GM21447 (cell line): ENCODE measurements at regions not wholly inside any gene's neighbourhood (a gene's known extent, or its start where the extent isn't known, plus 50 kb on each side); places are given as distances from the start of the nearest gene placed in this dataset.
"Not testable (repeated sequence)": the region's sequence is repeated elsewhere in the genome, so short reads cannot be mapped to it uniquely, and the experiment has no call there.

ENCODE experiments used
- ATAC-seq: cut with Tn5 transposase; IDR thresholded peaks from one replicate; pipeline ENCODE4 v1.9.1; 2021; ENCODE audit not compliant: unreplicated experiment

- not testable (repeated sequence) for ATAC-seq
These were observed 242.2 kb upstream of the PRSS1 start for GRCh38 chr7:142507066-142507465.

DNA sequence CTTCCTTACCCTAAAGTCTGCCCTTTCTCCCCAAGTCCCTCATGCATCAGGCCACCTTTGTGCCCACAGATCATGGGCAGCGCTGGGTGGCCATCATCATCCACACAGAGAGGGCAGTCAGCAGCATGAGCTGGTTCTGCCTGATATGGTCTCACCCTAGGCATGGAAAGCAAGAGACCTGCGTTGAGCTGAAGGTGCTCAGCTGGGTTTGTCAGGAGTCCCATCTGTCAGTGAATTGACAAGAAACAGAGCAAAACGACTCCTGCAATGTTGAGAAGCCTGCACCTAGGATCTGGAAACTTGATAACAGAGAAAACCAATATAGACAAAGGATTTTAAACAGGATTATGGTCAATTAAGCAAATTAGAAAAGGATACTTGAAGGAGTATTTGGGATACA is 242.7 kb upstream of the PRSS1 start:
- ATAC-seq = no peak

DNA sequence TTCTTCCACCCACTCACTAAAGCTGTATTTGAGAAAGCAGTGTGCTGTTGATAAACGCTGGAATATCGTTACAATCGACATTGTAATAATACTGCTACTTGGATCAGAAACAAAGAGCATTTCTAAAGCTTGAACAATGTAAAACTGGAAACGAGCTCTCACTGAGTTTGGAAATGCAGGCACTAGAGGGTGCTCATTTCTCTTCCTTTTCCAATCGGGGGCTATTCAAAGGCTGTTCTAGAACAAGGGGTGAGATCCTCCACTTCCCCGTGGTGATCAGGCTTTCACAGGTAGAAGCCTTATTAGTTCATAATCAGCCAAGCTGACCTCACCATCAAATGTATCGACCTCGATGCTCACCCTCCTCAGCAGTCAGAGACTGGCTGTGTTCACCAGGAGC is 245.3 kb upstream of the PRSS1 start:
- ATAC-seq = not testable (repeated sequence)

DNA sequence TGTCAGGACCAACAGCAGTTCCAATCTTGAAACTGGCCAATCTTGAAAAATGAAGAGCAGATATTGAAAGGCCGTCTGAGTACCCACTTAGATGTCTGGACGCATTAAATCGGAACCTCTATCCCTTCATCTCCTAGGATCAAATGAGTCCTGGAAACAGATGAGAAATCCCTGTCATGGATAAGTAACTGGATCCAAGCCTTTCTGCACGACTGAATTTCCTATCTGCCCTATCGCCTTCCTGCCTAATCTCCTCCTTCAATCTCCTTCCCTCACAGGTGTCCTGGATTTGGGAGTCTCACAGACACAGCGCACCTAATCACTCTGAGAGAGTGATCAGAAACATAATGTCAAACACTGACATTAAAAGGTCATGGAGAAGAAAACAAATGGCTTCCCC is 245.2 kb upstream of the PRSS58 start:
- no peak for ATAC-seq

- no peak for ATAC-seq
These were observed 243.6 kb upstream of the PRSS58 start for GRCh38 chr7:142501434-142501833.

DNA sequence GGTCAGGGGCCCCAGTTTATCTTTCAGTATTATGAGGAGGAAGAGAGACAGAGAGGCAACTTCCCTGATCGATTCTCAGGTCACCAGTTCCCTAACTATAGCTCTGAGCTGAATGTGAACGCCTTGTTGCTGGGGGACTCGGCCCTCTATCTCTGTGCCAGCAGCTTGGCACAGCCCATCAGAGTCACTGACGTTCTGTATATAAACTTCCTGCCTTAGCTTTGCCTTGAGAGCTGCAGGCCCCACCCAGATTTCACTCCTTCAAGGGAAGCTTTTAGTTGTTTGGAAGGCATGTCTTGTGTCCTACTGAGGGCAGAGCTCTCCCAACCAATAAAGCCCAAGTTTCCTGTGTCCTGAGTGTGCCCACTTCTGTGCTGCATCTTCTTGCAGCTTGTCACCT is 242.5 kb upstream of the PRSS58 start:
- no peak for ATAC-seq

GRCh38 chr7:142499635-142500034 is 241.8 kb upstream of the PRSS58 start:
- no peak for ATAC-seq

- ATAC-seq = no peak
These were observed 240.5 kb upstream of the PRSS58 start for GRCh38 chr7:142498364-142498763.

DNA sequence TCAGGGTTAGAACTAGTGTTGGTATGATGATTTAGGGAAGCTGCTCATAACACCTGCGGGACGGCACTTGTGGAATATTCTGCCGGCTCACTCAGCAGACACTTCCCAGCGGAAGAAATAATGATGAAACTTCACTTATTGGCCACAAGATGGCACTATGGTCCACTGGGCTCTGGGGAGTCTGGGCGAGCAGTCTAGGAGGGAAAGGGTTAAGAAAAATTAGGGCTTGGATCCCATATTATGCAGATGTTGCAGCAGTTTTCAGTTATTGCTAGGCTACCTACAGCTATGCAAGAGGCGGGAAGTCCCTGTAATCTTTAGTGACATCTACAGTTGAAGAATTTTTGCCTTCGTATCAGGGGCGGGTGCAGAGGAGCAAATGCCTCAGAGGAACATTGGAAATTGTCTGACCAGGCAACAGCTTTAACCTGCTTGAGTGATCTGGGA is 238.7 kb upstream of the PRSS58 start:
- ATAC-seq = no peak

DNA sequence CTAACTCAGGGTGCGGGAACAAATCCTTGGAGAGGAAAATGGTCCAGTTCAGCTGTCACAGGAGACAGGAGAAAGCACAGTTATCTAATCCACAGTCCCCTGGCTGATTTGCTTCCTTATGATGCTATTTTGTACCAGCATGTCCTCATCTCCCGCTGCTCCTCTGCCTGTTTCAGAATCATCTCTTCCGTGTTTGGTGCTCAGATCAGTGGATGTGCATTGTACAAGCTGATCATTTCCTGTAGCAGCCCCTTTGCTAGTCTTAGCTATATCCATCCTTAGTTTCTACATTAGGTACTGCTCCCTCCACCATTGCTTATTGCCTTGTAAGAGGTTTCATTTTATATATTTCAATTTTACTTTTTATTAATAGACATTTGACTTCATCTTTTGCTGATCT is 238.0 kb upstream of the PRSS58 start:
- ATAC-seq = not testable (repeated sequence)

- ATAC-seq = not testable (repeated sequence)
These were observed 237.4 kb upstream of the PRSS58 start for GRCh38 chr7:142495301-142495700.

GRCh38 chr7:142494021-142494420 is 236.2 kb upstream of the PRSS58 start:
- no peak for ATAC-seq

- ATAC-seq = no peak
These were observed 231.0 kb upstream of the PRSS58 start for GRCh38 chr7:142488842-142489241.

DNA sequence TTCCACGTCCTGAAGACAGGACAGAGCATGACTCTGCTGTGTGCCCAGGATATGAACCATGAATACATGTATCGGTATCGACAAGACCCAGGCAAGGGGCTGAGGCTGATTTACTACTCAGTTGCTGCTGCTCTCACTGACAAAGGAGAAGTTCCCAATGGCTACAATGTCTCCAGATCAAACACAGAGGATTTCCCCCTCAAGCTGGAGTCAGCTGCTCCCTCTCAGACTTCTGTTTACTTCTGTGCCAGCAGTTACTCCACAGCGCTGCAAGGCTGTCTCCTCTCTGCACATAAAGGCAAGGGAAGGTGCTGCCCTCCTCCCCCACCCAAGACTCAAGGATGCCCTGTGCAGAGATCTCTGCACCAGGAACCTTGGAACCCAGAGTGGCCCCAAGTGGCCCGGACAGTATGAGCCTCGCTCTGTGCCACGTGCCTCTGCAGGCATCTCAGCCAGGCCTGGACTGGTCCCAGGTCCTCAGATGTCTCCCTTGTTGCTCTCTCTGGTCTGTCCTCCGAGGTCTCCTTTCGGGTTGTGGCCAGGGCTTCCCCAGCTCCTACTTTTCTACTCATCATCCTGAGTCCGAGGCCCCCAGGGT is 230.3 kb upstream of the PRSS58 start:
- ATAC-seq = no peak

DNA sequence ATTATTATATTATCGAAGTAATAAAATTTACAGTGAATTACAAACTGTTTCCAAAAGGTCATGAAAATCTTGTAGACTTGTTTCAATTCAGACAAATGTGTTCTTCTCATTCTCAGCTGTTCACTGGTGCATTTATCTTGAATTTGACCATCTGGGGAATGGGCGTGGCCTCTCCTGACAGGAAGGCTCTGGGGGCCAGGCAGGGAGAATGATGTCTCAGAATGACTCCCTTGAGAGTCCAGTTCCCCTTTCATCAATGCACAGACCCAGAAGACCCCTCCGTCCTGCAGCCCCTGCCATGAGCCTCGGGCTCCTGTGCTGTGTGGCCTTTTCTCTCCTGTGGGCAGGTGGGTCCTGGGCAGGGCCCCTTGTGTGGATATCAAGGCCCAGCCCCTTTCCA is 229.7 kb upstream of the PRSS58 start:
- ATAC-seq = peak; percentile 65

GRCh38 chr7:142487124-142487523 is 229.3 kb upstream of the PRSS58 start:
- no peak for ATAC-seq

DNA sequence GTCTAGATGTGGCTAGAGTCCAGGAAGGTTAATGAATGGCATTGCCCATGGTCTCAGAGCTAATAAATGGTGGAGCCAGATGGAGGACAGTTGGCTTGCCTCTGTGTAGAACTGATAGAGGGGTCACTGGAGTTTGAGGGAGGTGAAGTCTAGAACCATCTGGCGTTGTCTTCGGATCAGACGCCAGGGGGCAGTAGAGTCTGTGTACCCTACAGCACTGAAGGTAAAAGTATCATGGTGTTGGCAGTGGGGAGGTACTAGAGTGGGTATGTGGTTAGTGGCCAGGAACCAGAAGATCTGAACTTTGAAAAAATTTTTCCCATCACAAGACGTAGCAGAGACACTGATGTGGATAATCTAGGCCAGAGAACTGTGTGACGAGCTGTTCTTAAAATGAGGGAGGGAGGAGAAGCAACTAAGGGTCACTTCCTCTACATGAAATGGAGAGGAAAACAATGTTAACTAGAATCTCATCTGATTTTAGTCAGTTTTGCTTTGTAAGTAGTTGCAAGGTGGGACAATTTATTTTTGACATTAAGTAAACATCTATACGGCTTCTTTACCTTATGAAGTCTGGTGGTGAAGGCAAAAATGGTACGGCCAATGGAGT is 227.9 kb upstream of the PRSS58 start:
- no peak for ATAC-seq

DNA sequence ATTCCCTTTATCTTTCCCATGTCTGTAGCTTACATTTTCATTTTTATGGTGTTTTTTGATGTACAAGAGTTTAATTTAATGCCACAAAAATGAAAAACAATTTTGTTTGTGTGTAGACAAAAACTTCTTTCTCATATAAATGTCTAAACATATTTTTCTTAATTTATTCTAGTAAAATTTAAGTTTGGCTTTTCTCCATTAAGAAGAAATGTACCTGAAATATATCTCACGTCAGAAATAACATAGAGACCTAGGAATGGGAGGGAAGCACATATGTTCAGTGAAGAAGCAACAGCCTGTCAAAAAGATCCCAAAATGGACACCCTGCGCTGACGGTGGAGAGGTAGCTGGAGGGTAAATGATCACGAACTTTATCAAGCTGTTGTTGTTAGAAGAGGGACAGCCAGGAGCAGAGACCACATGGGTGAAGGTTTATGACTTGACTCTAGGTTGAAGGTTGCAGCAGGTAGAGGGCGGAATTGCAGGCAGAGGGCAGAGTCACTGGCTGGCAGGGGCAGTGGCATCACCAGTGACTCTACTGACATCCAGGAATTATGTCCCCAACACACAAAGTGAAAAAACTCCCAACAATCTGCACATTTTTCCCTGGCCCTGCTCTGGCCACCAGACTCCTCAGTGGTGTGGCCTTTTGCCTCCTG is 225.9 kb upstream of the PRSS58 start:
- no peak for ATAC-seq

GRCh38 chr7:142482891-142483658 is 225.2 kb upstream of the PRSS58 start:
- ATAC-seq = peak; percentile 66

- ATAC-seq = no peak
These were observed 223.7 kb upstream of the PRSS58 start for GRCh38 chr7:142481548-142481947.

- ATAC-seq = peak; percentile 62
These were observed 220.8 kb upstream of the PRSS58 start for GRCh38 chr7:142478479-142479220.
